ENCODE measurements at regions not wholly inside any gene's neighbourhood (a gene's known extent, or its start where the extent isn't known, plus 50 kb on each side); places are given as distances from the start of the nearest gene placed in this dataset.

DNA sequence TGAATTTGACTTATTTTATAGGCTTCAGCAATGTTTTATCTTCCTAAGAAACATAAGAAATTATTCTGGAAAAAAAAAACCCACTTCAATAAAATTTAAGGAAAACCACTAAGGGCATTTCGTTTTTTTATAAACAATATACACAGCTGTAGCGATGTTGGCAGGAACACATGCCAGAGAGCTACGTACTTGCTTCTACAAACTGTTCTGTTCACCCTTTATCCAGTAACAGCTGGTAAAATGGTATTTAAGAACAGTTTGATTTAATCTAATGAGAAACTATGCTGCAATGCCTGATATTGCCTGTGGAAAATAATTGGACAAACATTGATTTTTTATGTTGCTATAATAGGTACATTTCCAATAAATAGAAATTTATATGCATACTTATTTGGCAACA, 137.2 kb upstream of the DACH1 start:
- peak; percentile 6 to 19 for DNase-seq

DNA sequence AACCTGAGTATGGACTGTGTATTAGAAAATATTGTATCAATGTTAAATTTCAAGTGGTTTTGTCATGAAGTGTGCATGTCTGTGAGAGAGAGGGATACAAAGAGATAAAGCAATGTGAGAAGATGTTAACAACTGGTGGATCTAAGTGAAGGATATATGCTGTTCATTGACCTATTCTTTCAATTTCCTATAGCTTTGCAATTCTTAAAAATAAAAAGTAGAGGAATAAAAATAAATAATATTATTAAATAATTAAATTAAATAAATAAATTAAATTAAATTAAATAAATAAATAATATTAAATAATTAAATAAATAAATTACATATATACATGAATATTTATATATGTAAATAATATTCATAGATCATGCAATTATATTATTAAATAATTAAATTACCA, 131.2 kb upstream of the DACH1 start:
- DNase-seq, result no peak

DNA sequence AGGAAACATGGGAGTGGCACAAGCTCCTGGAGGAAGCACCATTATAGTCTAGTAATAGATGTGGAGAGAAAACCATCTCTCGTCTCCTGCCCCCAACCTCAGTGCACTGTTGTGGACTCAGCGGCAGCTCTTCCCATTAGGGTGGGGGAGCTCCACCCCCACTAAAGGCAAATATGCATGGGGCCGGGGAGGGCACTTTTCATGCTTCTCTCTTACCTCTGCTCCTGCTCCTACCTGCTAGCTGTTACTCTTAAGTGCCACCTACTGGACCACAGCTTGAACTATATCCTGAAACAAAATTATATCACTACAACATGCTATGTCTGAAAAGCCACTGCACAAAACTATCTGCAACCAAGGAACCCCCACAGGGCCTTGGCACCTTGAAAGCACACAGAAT, 112.6 kb upstream of the DACH1 start:
- DNase-seq, result no peak

DNA sequence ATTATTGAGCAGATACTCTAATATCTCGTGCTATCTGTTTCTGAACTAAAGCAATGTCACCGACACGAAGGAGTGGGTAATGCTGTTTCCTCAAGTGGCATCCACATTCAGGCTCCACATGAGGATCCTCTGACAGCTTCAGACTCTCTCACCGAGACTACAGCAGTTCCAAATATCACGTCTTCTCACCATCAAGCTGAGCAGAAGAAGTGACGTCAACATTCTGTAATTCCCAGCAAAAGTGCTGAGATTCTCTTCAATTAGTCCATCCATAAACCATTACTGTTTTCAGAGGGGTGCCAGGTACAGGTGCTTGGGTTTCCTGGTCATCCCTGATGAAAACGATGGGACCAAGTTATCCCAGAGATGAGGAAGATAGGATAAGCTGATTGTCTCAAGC, 110.0 kb upstream of the DACH1 start:
- DNase-seq, result no peak

DNA sequence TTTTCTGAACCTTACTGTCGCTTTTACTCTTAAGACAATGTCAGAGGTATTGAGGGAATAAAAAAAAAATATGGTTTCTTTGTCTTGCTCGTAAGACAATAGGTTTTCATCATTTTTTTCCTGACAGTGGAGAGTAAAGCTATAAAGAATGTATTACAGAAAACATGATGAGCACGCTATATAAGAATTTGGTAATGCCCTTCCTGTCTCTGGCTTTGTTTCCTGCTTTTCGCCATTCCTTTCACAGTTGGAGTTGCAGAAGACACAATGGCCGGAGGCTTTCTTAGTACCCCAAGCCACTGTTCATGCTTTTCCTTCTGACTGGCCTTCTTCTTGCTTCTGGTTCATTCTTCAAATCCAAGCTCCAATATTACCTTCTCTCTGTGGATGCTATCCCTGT, 101.0 kb upstream of the DACH1 start:
- DNase-seq, result no peak

DNA sequence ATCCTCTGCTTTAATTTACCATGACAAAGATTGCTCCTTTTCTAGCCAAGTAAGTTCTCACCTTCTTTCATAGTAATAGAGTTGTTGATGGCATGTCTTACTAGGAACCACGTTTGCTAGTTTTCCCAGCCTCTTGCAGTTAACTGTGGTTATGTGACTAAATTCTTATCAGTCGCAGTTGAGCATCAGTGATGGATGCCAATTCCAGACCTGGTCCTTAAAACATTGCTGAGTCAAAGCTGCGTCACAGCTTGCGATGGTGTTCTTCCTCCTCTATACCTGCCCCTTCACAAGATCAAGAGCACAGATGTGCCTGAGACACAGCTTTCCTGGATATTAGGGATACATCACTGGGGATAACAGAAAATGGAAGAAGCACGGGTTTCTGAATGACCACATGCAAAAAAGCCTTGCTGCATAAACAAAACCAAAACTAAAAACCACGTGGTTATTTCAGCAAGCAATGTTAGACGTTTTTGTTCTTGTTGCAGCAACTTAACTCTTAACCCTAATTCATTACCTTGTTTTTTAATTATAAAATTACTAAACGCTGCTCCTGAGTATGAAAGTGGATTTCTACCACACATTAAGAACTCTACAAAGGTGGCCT, 97.6 kb upstream of the DACH1 start:
- no peak for DNase-seq

DNA sequence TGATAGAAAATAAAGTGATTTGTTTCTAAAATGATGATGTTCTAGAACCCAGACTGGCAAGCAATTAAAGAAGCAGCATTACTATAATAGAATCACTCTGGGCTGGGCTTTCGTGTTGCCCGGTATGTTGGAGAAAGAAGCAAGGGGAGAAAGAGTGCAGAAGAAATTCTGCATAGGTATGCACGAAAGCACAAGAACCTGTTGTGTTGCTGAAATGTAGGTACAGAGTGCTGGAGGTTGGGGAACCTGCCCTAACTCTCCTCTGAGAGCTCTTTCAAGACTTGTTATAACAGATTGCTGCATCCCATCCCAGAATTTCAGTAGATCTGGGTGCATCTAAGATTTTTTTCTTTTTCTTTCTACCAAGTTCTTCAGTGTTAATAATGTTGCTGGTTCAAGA, 95.7 kb upstream of the DACH1 start:
- no peak for DNase-seq

DNA sequence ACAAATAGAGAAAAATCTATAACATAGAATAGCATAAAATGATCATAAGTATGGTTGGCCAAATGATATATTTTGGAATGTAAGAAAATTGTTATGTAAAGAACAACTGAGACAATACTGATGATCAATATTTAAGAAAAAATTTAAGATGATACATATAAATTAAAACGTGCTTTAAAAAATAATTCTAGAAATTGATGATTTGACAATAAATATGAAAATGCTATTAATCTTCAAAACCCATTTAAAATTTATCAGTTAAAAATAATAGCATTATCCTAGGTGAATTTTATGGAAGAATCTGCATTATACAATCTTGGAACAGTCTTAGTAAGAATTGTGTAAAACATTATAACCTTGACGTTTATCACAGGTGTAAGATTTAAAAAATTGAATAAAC, 95.1 kb upstream of the DACH1 start:
- no peak for DNase-seq

DNA sequence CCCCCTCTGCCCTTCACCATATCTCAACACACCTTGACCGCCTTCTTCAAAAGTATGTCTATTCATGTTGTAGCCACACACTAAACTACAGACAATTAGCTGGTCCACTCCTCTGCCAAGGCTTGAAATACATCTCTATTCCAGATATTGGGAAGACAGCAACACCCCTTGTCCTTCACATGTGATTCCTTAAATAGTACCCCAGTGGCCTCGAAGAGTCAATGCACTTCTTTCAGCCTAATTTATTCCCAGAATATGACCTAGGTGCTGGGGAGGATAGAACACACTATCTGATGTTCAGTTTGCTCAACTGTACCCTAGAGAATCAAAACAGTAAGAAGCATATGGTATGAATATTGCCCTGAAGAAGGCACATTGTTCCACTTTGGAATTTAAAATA, 82.4 kb upstream of the DACH1 start:
- DNase-seq, result no peak

DNA sequence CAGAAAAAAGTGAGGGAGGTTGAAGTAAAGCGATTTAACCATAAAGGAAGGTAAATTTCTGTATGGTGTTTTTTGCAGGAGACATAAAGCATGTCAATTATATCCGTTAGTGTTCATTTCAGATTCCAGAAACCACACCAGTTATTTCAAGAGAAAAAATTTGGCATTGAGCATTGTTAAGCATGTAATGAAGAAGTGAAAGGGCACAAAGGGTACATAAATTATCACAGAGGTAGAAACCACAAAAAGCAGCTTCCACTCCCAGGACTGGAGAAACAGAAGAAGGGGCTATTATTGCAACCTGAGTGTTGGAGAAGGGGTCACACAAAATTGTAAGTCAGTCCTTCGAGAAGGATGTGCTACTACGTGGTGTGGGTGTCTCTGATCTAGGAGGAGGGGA, 72.2 kb upstream of the DACH1 start:
- DNase-seq, result no peak

DNA sequence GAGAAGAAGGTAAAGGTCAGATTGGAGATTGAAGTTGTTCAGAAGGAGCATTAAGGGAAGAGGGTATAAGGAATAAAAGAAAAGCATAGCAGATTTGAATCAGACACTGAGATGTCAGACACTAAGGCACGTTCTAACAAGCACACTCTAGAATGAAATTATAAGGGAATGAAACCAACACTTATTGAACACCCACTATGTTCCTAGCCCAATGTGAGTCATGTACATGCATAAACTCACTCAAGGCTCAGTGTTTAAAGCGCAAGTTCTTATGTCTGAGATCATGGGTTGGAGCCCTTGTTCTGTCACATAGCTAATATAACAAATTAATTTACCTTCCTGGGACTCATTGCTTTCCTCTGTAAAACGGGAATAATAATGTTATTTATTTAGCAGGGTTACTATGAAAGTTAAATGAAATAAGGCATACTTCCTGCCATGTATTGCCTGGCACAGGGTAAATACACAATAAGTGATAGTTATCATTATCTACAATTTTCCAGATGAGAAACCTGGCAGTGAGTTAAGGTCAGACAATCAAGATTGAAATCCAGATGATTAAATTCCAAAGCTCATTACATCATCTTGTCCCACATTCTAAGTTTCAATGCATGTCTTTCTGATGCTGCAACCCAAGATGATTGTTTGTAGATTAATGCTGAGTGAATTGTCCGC, 68.3 kb upstream of the DACH1 start:
- DNase-seq, result no peak

DNA sequence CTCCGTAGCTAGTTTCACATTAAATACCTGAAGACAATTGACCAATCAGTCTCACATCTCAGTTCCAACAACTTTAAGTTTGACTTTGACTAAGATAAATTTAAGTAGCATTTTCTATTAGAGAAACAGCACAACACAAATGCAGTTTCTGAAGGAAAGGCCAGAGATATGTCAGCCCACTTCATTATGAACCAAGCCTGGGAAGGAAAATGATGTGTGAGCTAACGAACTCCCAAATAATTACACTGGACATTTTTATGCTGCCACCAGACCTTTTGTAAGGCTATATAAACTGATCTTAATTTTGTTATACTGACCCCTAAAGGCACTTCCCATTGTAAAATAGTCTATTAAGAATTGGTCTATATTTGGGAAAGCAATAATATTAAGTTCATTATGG, 57.9 kb upstream of the DACH1 start:
- peak; percentile 67 to 70 for DNase-seq

DNA sequence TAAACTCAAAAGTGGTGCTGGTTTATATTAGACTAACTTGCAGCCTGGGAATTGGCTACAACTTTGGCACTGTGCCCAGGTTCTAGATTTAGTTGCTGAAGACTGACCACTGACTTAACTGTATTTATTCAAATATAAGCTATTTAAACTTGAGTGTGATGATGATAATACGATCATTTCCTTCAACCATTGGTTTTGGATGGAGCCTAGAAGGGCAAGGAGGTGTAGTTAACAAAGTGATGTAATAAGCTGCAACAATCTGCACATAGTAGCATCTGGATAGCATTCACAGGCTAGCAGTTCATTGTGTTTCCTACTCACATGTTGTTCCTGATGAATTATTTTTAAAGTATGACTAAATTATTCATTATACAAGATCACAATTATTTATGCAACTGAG, 55.2 kb upstream of the DACH1 start:
- no peak for DNase-seq

Data from right lung (tissue), 2 donors.